GM21619 (cell line): ENCODE measurements at regions not wholly inside any gene's neighbourhood (a gene's known extent, or its start where the extent isn't known, plus 50 kb on each side); places are given as distances from the start of the nearest gene placed in this dataset.
A peak's percentile ranks its signal among the peaks of the same experiment; 100 is the strongest.
"Not testable (repeated sequence)": the region's sequence is repeated elsewhere in the genome, so short reads cannot be mapped to it uniquely, and the experiment has no call there.

Experiments used
- ATAC-seq: cut with Tn5 transposase; IDR thresholded peaks from one replicate; pipeline ENCODE4 v1.9.1; 2021; ENCODE audit not compliant: unreplicated experiment

DNA sequence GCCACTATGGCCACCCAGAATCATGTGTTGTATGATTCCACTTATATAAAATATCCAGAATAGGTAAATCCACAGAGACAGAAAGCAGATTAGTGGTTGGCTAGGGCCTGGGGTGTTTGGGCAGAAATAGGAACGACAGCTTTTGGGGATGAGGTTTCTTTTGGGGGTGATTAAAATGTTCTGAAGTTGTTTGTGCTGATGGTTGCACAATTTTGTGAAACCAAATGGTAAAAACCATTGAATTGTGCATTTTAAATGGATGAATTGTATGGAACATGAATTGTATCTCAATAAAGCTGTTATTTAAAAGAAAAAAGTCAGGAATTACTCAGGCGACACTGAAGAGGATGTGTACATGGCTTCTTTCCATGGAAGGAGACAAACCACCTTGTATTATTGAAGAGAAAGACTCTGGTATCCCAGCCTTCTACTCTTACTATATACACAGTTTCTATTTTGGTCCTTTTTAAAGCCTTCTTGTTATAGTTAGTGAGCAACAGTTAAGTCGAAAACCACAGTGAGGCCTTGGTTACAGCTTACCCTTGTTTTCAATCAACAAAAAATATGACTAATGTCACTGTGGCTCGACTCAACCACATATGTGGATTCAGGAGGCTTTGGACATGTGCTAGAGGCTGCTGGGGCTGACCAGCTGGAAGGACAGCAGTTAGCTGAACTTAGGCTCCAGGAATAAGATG lies 57.1 kb upstream of the KMT2E start:
- ATAC-seq: peak; percentile 83

DNA sequence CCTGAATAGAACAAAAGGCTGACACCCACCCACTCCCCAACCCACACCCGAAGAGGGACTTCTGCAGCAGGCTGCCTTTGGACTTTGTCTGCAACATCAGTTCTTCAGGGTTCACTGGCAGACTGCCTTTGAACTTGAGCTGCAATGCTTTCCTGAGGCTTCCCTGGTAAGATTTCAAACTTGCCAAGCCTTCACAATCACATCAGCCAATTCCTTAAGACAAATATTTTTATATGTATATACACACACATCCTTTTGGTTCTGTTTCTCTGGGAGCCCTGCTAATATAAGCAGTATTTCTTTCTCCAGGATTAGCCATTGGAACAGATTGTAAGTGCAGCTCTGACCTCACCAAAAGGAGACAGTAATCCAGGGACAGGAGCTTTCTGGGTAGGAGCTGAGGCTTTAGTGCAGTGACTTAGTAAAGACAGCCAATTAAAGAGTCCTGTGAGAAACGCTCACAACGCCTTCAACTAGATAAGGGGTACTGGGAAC lies 55.6 kb upstream of the KMT2E start:
- ATAC-seq: no peak

DNA sequence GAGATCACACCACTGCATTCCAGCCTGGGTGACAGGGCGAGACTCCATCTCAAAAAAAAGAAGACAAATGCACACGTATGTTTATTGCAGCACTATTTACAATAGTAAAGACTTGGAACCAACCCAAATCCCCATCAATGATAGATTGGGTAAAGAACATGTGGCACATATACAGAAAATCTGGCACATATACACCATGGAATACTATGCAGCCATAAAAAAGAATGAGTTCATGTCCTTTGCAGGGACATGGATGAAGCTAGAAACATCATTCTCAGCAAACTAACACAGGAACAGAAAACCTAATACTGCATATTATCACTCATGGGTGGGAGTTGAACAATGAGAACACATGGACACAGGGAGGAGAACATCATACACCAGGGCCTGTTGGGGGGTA lies 54.5 kb upstream of the KMT2E start:
- ATAC-seq: not testable (repeated sequence)

DNA sequence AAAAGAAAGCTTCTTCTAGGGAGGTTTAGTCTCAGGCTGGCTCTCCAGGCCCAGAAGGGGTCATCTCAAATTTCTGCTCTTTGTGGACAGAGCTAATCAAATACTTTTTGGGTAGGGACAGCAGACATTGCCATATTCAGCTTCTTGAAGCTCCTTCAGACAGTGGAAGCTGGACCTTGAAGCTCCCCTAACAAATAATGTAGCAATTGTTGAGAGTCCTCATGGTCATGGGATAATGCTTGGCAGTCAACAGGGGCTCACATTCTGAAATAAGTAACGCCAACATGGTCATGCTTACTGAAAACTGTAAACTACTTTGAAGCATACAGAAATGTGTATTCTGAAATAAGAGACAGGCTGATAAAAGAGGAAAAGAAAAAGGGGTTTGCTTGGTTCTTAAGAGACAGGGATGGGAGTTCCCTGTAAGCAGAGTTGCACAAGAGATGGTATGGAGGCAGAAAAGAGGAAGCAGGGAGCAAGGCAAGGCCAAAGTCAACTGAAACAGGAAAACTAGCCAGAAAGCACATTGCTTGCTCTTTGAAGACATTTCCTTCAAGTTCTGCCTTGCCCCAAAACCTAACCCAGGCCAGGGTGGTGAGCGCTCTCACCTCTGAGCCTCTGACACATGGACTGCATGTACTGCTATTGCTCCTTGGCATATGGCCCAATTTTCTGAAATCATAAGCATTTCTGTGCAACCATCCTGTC lies 53.1 kb upstream of the KMT2E start:
- peak; percentile 34 for ATAC-seq

DNA sequence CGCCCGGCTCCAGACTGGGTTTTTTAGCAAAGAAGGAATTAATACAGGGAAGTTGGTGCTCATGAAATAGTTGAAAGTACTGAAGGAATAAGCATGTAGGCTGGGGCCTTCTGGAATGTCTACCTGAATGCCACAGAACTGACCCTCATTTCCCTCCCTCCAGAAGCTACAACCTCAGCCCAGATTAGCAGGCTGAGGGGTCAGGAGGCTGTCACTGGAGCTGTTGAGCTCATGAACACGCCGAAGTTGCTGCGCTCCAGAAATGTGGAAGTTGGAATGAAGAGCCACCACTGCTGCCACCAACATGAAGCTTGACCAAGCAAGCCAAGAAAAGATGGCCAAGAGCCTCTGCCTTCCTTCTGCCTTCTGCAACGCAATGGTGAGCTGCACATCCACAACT lies 52.2 kb upstream of the KMT2E start:
- ATAC-seq: no peak

DNA sequence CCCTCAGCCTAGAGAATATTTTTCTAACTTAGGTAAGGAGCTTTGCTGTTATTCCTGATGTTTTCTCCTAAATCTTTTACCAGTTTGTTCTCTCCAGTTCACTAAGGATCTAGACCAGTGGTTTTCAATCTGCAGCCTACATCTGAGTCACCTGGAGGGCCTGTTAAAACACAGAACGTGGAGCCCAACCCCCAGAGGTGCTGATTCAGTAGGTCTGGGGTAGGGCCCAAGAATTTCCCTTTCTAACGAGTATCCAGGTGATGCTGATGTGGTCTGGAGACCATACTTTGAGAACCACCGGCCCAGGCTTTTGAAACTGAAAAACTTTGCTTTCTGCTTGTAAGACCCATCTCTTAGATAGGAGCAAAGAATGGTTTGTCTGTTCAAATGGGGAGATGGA lies 51.2 kb upstream of the KMT2E start:
- ATAC-seq: no peak

DNA sequence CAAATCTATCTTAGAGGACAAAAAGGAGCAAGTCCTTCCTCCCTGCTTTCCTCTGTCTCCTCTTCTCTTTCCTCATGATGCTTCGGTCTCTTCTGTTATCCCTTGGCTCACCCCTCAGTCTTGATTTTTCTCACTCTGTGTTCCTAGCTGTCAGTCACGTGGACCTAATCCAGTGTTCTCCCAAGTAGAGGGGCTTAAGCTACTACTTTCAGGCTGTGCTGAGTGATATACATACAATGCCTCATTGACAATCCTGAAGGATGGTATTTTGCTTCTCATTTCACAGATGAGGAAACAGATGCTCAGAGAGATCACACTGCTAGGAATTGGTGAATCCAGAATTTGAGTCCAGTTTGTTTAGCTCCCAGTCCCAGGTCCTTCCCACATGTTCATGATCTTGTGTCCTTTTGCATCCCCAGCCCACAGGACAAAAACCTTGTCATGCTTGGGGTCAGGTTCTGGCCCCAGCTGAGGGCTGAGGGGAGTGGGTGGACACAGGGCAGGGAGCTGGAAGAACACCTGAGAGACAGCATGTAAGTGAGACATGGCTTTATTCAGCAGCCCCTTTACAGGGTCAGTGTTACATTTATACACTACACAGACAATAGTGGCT lies 50.5 kb upstream of the KMT2E start:
- no peak for ATAC-seq

DNA sequence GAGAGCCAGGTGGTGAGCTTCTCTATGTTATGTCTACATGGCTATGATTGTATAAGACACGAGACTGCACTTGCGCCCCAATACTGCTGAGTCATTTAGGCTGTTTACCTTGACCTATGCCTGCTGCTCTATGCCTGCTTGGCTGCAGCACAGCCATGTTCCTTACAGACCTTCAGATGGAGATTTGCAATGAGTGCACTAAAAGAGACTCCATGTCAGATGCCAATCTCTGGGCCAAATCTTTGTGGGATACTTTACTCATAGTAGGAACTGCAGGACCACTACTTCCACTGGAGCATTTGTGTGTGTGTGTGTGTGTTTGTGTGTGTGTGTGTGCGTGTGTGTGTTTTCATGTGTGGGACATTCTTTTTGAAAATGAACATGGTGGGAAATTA lies 50.0 kb upstream of the KMT2E start:
- ATAC-seq: no peak
